ENCODE measurements at regions not wholly inside any gene's neighbourhood (a gene's known extent, or its start where the extent isn't known, plus 50 kb on each side); places are given as distances from the start of the nearest gene placed in this dataset.
"Not testable (repeated sequence)": the region's sequence is repeated elsewhere in the genome, so short reads cannot be mapped to it uniquely, and the experiment has no call there.

DNA sequence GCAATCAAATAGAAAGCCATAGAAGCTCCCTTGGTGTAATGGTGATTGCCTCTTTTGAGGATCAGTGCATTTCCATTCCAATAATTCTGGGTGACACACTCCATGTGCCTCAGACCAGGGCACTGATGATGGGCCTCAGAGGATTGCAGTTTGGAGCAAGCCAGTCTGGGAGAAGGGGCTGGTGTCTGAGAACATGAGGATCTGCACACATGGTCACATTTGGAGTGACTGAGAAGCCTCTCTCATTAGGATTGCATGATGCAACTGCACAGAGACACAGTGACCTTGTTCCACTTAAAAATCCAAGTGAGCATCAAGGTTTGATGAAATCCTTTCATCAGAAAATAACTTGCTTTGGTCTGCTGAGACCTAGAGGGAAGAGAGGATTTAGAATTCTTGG lies 216.4 kb downstream of the ANKRD30B start:
- Histone ChIP-seq H3K4me1 (no peaks in the 10 kb centered on the region), H3K36me3 (no peaks in the 10 kb centered on the region), H3K27ac (no peak overlapping the region), H3K9me3 (no peaks in the 10 kb centered on the region), H3K4me3 (no peak overlapping the region), H3K27me3 (no peaks in the 10 kb centered on the region)
- no peak for TF ChIP-seq CTCF (IDR thresholded peaks at IDR 0.05)
- no peak for DNase-seq (ENCODE audit: low spot score in 2 of 2)
- intact Hi-C loops (cut with DNase I; ENCODE audit: low total_unique reads) = no loop called here

GRCh38 chr18:14964976-14965375 lies 217.0 kb downstream of the ANKRD30B start:
- intact Hi-C loops (cut with DNase I; ENCODE audit: low total_unique reads); H3K27ac ChIP-seq; DNase-seq (ENCODE audit: low spot score in 2 of 2); H3K36me3 ChIP-seq; H3K4me3 ChIP-seq; H3K9me3 ChIP-seq; H3K27me3 ChIP-seq; H3K4me1 ChIP-seq: not testable (repeated sequence)

DNA sequence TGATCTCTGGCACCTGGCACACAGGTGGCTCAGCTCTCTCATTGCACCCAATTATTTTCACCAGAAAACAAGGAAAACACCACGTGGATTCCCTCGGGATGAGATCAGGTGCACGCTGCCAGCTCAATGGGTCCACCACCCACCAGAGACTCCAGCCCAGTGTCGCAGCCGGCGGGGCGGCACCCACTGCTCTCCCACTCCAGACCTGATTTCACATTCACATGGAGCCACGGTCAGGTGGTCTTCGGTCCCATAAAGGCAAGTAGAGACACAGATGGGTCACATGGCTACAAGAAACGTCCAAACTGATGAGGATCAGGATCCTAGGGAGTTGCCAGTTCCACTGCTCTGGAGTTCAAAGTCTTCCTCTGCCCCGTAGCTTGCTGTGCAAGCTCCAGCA lies 217.6 kb downstream of the ANKRD30B start:
- no peak for DNase-seq (ENCODE audit: low spot score in 2 of 2)
- intact Hi-C loops (cut with DNase I; ENCODE audit: low total_unique reads) = no loop called here
- no peak overlapping the region for H3K27ac ChIP-seq

GRCh38 chr18:14967246-14967645 lies 219.3 kb downstream of the ANKRD30B start:
- H3K9me3 ChIP-seq; H3K27me3 ChIP-seq; DNase-seq (ENCODE audit: low spot score in 2 of 2); intact Hi-C loops (cut with DNase I; ENCODE audit: low total_unique reads); H3K4me1 ChIP-seq; H3K4me3 ChIP-seq; H3K36me3 ChIP-seq; H3K27ac ChIP-seq: not testable (repeated sequence)

More for the DNA sequence above, 217.6 kb downstream of the ANKRD30B start:
- no peak for TF ChIP-seq POLR2A (IDR thresholded peaks at IDR 0.05)
- TF ChIP-seq POLR2AphosphoS5 (IDR thresholded peaks at IDR 0.05) = no peak
- TF ChIP-seq CTCF (IDR thresholded peaks at IDR 0.05) = no peak
- H3K4me1 ChIP-seq = no peaks in the 10 kb centered on the region
- H3K27me3 ChIP-seq = no peaks in the 10 kb centered on the region
- no peak overlapping the region for H3K4me3 ChIP-seq
- no peaks in the 10 kb centered on the region for H3K36me3 ChIP-seq
- H3K9me3 ChIP-seq = no peaks in the 10 kb centered on the region

DNA sequence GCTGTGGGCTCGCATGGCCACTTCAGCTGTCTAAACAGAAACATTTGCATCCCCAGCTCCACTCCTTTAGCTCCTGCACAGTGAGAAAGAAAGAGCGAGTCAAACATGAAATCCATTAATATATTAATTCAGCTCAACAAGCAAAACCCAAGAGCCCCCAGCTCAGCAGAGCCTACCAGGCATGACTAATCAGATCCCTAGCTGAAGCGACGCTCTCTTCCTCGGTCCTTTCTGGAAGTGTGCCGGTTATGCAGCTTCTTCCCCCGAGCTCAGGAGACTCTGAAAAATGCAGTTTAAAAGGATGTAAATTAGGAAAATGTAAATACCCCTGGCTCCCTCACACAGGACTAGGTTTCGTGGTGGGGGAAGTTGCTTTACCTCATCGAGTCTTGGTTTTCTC lies 221.5 kb downstream of the ANKRD30B start:
- intact Hi-C loops (cut with DNase I; ENCODE audit: low total_unique reads) = no loop called here
- no peak overlapping the region for H3K4me3 ChIP-seq
- no peak for DNase-seq (ENCODE audit: low spot score in 2 of 2)
- no peak for TF ChIP-seq POLR2AphosphoS5 (IDR thresholded peaks at IDR 0.05)
- no peak for TF ChIP-seq CTCF (IDR thresholded peaks at IDR 0.05)
- no peak for TF ChIP-seq POLR2A (IDR thresholded peaks at IDR 0.05)
- H3K9me3 ChIP-seq = no peaks in the 10 kb centered on the region
- no peak overlapping the region for H3K27ac ChIP-seq
- H3K36me3 ChIP-seq = no peaks in the 10 kb centered on the region
- H3K4me1 ChIP-seq = no peaks in the 10 kb centered on the region
- no peaks in the 10 kb centered on the region for H3K27me3 ChIP-seq

GRCh38 chr18:14970027-14970426 lies 222.1 kb downstream of the ANKRD30B start:
- intact Hi-C loops (cut with DNase I; ENCODE audit: low total_unique reads) = no loop called here
- TF ChIP-seq POLR2AphosphoS5 (IDR thresholded peaks at IDR 0.05) = no peak
- DNase-seq (ENCODE audit: low spot score in 2 of 2) = no peak
- Histone ChIP-seq H3K27me3 (no peaks in the 10 kb centered on the region), H3K9me3 (no peaks in the 10 kb centered on the region), H3K4me1 (no peaks in the 10 kb centered on the region), H3K36me3 (no peaks in the 10 kb centered on the region), H3K27ac (no peak overlapping the region), H3K4me3 (no peak overlapping the region)

- DNase-seq (ENCODE audit: low spot score in 2 of 2) = no peak
- Histone ChIP-seq H3K9me3 (no peaks in the 10 kb centered on the region), H3K36me3 (no peaks in the 10 kb centered on the region), H3K4me3 (no peak overlapping the region), H3K27ac (no peak overlapping the region), H3K4me1 (no peaks in the 10 kb centered on the region), H3K27me3 (no peaks in the 10 kb centered on the region)
- intact Hi-C loops (cut with DNase I; ENCODE audit: low total_unique reads) = no loop called here
- TF ChIP-seq CTCF (IDR thresholded peaks at IDR 0.05) = no peak
- no peak for TF ChIP-seq POLR2A (IDR thresholded peaks at IDR 0.05)
These were observed 223.7 kb downstream of the ANKRD30B start for GRCh38 chr18:14971461-14972185.

- H3K4me1 ChIP-seq; H3K4me3 ChIP-seq; intact Hi-C loops (cut with DNase I; ENCODE audit: low total_unique reads); H3K9me3 ChIP-seq; H3K36me3 ChIP-seq; DNase-seq (ENCODE audit: low spot score in 2 of 2); H3K27me3 ChIP-seq; H3K27ac ChIP-seq: not testable (repeated sequence)
These were observed 225.4 kb downstream of the ANKRD30B start for GRCh38 chr18:14973421-14973820.

All from breast epithelium (tissue), 4 donors.